OCI-LY7 (cell line): ENCODE measurements at regions not wholly inside any gene's neighbourhood (a gene's known extent, or its start where the extent isn't known, plus 50 kb on each side); places are given as distances from the start of the nearest gene placed in this dataset.

ENCODE experiments used
- BruUV-seq: library from RNA; stranded (reverse); fragments of 400-500 nt; replicated peaks from 2 replicates; lab custom pipeline; 2021; lab: Mats Ljungman, UMichigan
- CTCF ChIA-PET: fragments of 300-600 bp; sonication (Branson Sonifier 250); formaldehyde crosslinking; loops from one replicate; lab custom pipeline; 2022; ENCODE audit warnings: antibody characterized with exemption; ENCODE audit not compliant: unreplicated experiment; lab: Charles Lee
- POLR2A ChIA-PET: fragments of 300-600 bp; sonication (Branson Sonifier 250); formaldehyde crosslinking; loops from one replicate; lab custom pipeline; 2022; ENCODE audit warnings: antibody characterized with exemption; lab: Charles Lee
- DNase-seq: peaks from one replicate; pipeline ENCODE4 v3.0.0-alpha.2; 2015; ENCODE audit warnings: low spot score
- H2AFZ ChIP-seq: fragments of 200-600 bp; sonication (generic), shearing (Covaris generic); 2 replicates; pipeline ENCODE4 v1.6.1; 2014; ENCODE audit warnings: mild to moderate bottlenecking, antibody characterized with exemption, low read length, moderate library complexity
- H3K27ac ChIP-seq: fragments of 200-600 bp; sonication (generic); 2 replicates; pipeline ENCODE4 v1.5.1; 2014; ENCODE audit warnings: mixed run types, low read depth, mild to moderate bottlenecking, moderate library complexity, low read length, inconsistent platforms; ENCODE audit not compliant: poor library complexity, severe bottlenecking
- H3K36me3 ChIP-seq: fragments of 200-600 bp; sonication (generic); 2 replicates; pipeline ENCODE4 v1.6.1; 2014; ENCODE audit warnings: mild to moderate bottlenecking, antibody characterized with exemption, low read length, moderate library complexity, mixed read lengths; ENCODE audit not compliant: insufficient read depth
- H3K4me1 ChIP-seq: fragments of 200-600 bp; sonication (generic); 2 replicates; pipeline ENCODE4 v1.5.1; 2014; ENCODE audit warnings: mild to moderate bottlenecking, low read length; ENCODE audit not compliant: insufficient read depth, poor library complexity, severe bottlenecking
- H3K4me2 ChIP-seq: fragments of 200-600 bp; sonication (generic); 2 replicates; pipeline ENCODE4 v1.6.1; 2014; ENCODE audit warnings: mild to moderate bottlenecking, low read length
- H3K4me3 ChIP-seq: fragments of 200-600 bp; sonication (generic); 2 replicates; pipeline ENCODE4 v1.5.1; 2014; ENCODE audit warnings: mild to moderate bottlenecking, low read depth, low read length; ENCODE audit not compliant: poor library complexity, severe bottlenecking
- H3K79me2 ChIP-seq: fragments of 200-600 bp; sonication (generic); 2 replicates; pipeline ENCODE4 v1.6.1; 2016; ENCODE audit warnings: low read depth, mild to moderate bottlenecking, low read length, moderate library complexity, mixed read lengths; ENCODE audit not compliant: insufficient read depth
- H3K9me2 ChIP-seq: fragments of 200-600 bp; sonication (generic); 2 replicates; pipeline ENCODE4 v1.6.1; 2016; ENCODE audit warnings: mild to moderate bottlenecking, low read length, mixed read lengths; ENCODE audit not compliant: insufficient read depth
- H3K9me3 ChIP-seq: fragments of 200-600 bp; sonication (generic); 2 replicates; pipeline ENCODE4 v1.6.1; 2014; ENCODE audit warnings: mild to moderate bottlenecking, mixed run types, low read length, mixed read lengths
- H4K20me1 ChIP-seq: fragments of 200-600 bp; sonication (generic); 2 replicates; pipeline ENCODE4 v1.6.1; 2014; ENCODE audit warnings: mild to moderate bottlenecking, antibody characterized with exemption, low read length, moderate library complexity, mixed read lengths; ENCODE audit not compliant: insufficient read depth
- CTCF ChIP-seq: fragments of 200-600 bp; sonication (generic); conservative IDR thresholded peaks from 2 replicates; pipeline ENCODE4 v1.5.1; 2014; ENCODE audit warnings: mild to moderate bottlenecking, antibody characterized with exemption, low read length, moderate library complexity, mixed read lengths
- EZH2phosphoT487 ChIP-seq: fragments of 200-600 bp; sonication (generic); IDR thresholded peaks from 2 replicates; pipeline ENCODE4 v1.6.1; 2018; ENCODE audit warnings: low read depth, borderline replicate concordance, mild to moderate bottlenecking, mixed run types, antibody characterized with exemption, low read length, moderate library complexity, mixed read lengths
- intact Hi-C: fragments of 100-400 bp; cut with micrococcal nuclease; formaldehyde crosslinking; loops from one replicate; pipeline ENCODE4 v1.10.0; 2022; ENCODE audit not compliant: unreplicated experiment

DNA sequence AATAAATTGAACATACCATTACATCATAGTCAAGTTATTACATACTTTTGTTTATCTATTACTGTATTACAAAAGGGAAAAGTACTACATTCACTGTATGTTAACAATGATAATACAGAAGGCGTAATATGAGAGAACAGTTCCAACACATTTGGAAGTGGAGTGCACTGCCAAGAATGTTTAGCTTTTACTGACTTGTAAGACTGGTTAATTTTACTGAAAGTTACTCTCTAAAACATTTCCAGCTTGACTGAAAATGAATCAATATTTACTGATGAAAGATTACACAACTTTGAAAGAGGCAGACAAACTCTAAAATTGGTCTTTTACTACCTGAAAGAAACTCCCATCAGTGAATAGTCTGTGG, 728.5 kb downstream of the FSCB start:
- TF ChIP-seq EZH2phosphoT487 (no peak), CTCF (no peak)
- H2AFZ ChIP-seq: no peak overlapping the region

GRCh38 chr14:43765474-43765873, 741.6 kb downstream of the FSCB start:
- POLR2A ChIA-PET: no interaction called here
- no peaks in the 10 kb centered on the region for H3K4me1 ChIP-seq
- H3K4me2 ChIP-seq: no peak overlapping the region
- intact Hi-C loops: no loop called here
- H3K9me2 ChIP-seq: no peaks in the 10 kb centered on the region
- CTCF ChIA-PET: no interaction called here
- no TSS peak for BruUV-seq
- no peak for DNase-seq
- no peak for TF ChIP-seq CTCF
- TF ChIP-seq EZH2phosphoT487: no peak
- H3K9me3 ChIP-seq: no peaks in the 10 kb centered on the region
- no peaks in the 10 kb centered on the region for H4K20me1 ChIP-seq
- H3K79me2 ChIP-seq: no peaks in the 10 kb centered on the region
- H2AFZ ChIP-seq: no peak overlapping the region
- no peak overlapping the region for H3K4me3 ChIP-seq
- no peak overlapping the region for H3K27ac ChIP-seq
- no peaks in the 10 kb centered on the region for H3K36me3 ChIP-seq

More for the DNA sequence above, 728.5 kb downstream of the FSCB start:
- Histone ChIP-seq H3K36me3 (no peaks in the 10 kb centered on the region), H3K4me2 (no peak overlapping the region), H4K20me1 (no peaks in the 10 kb centered on the region), H3K9me2 (no peaks in the 10 kb centered on the region), H3K79me2 (no peaks in the 10 kb centered on the region), H3K4me1 (no peaks in the 10 kb centered on the region), H3K4me3 (no peak overlapping the region), H3K9me3 (no peaks in the 10 kb centered on the region), H3K27ac (no peak overlapping the region)
- no TSS peak for BruUV-seq
- ChIA-PET CTCF (no interaction called here), POLR2A (no interaction called here)
- DNase-seq: no peak
- intact Hi-C loops: no loop called here

GRCh38 chr14:43764433-43764832, 742.6 kb downstream of the FSCB start:
- DNase-seq: no peak
- Histone ChIP-seq H3K4me1 (no peaks in the 10 kb centered on the region), H2AFZ (no peak overlapping the region), H3K36me3 (no peaks in the 10 kb centered on the region), H3K27ac (no peak overlapping the region), H3K9me3 (no peaks in the 10 kb centered on the region), H3K4me3 (no peak overlapping the region), H3K4me2 (no peak overlapping the region), H4K20me1 (no peaks in the 10 kb centered on the region), H3K79me2 (no peaks in the 10 kb centered on the region), H3K9me2 (no peaks in the 10 kb centered on the region)
- POLR2A ChIA-PET: no interaction called here
- intact Hi-C loops: no loop called here
- CTCF ChIA-PET: no interaction called here
- no peak for TF ChIP-seq EZH2phosphoT487
- no peak for TF ChIP-seq CTCF
- no TSS peak for BruUV-seq
